Inferior parietal cortex (tissue), 1 donor: ENCODE measurements at regions not wholly inside any gene's neighbourhood (a gene's known extent, or its start where the extent isn't known, plus 50 kb on each side); places are given as distances from the start of the nearest gene placed in this dataset.

Experiments used
- DNase-seq: peaks from one replicate; pipeline ENCODE4 v3.0.0-alpha.2; 2016; ENCODE audit errors: extremely low spot score

GRCh38 chr3:126266850-126267168 is 86.4 kb upstream of the ALDH1L1 start:
- no peak for DNase-seq

- no peak for DNase-seq
These were observed 86.0 kb upstream of the ALDH1L1 start for GRCh38 chr3:126266291-126266840.

GRCh38 chr3:126264952-126265351 is 84.6 kb upstream of the ALDH1L1 start:
- DNase-seq, result no peak

DNA sequence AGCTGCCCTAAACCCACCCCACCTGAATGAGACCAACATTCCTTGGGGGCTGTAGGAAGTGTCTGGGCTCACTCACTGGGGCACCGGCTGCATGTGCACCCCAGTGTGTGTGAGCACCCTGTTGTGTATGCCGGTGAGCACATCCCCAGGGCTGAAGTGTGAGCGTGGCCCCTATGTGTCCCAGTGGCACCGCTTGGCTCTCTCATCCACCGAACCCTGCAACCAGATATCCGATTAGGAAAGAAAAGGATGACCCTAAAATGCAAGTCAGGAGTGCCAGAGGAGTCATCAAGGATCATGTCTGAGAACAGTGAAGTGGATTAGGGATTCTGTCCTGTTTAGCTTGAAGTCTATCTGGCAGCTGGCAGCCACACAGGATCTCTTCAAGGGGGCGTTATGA is 84.0 kb upstream of the ALDH1L1 start:
- no peak for DNase-seq

GRCh38 chr3:126263971-126264370 is 83.6 kb upstream of the ALDH1L1 start:
- no peak for DNase-seq

- DNase-seq, result no peak
These were observed 83.2 kb upstream of the ALDH1L1 start for GRCh38 chr3:126263539-126263938.

DNA sequence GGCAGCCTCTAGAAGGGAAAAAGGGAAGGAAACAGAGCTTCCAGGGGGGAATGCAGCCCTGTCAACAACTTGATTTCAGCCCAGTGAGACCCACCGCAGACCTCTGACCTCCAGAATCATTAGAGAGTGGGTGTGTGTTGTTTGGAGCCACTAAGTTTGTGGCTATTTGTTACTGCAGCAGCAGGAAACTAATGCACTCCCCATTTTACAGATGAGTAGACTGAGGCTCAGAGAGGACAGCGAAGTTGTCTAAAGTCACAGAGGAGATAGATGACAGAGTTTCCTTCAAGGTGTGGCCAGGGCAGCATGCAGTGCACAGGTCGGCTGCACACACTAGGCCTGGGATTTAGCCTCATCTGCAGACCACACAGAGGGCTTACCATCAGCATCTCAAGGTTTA is 81.8 kb upstream of the ALDH1L1 start:
- DNase-seq, result no peak

- DNase-seq, result no peak
These were observed 80.7 kb upstream of the ALDH1L1 start for GRCh38 chr3:126261037-126261436.

DNA sequence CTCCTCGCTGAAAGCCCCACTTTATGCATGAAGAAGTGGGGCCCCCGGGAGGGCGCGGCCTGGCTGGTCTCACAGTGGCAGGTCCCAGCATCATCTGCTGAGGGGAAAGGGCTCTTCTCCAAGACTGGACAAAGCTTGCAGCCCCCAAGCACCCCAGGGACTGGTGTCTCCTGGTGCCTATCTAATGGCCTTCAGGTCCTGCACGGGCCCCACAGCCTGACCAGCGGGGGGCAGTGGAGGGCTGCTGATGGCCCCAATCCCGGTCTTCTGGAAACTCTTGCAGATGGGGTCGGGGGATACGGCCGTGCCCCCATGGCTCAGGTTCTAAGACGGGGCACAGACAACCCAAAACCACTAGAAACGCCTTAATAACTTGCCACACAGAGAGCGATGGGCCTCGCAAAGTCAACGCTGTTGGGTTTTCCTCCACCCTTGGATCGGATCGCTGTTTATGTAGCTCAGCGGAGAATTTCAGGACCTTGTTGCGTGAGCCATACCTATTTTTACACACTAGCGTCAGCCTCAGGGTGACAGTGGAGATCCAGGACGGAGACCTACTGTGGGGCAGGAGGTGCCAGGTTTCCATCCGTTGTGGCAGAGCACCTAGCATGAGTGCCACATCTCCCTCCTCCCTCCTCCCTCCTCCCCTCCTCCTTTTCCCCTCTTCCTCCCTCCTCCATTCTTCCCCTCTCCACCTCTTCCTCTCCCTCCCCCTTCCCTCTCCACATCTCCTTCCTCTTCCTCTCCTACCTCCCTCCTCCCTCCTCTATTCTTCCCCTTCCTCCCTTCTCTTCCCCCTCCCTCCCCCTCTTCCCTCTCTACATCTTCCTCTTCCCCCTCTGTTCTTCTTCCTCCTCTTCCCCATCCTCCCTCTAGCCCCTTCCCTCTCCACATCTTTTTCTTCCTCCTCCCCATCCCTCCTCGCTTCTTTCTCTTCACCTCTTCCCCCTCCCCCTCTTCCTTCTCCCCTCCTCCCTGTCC is 79.3 kb upstream of the ALDH1L1 start:
- peak; percentile 54 for DNase-seq

DNA sequence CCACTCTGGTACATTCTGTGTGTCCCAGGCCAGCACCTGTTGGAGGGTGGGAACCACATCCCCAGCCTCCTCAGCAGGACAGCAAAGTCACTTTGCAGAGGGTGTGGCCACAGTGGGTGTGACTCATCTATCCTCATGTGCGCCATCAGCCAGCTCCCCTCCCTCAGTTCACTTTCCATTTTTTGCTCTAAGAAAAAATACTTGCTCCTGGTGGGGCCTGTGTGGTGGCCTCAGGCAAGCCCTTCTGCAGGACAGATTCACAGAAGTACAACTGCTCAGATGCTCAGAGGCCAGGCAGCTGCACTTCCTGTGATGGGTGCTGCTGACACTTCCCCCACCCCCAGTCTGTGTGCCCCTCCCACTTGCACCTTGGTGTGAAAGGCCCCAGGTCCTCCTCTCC is 78.3 kb upstream of the ALDH1L1 start:
- DNase-seq, result no peak

DNA sequence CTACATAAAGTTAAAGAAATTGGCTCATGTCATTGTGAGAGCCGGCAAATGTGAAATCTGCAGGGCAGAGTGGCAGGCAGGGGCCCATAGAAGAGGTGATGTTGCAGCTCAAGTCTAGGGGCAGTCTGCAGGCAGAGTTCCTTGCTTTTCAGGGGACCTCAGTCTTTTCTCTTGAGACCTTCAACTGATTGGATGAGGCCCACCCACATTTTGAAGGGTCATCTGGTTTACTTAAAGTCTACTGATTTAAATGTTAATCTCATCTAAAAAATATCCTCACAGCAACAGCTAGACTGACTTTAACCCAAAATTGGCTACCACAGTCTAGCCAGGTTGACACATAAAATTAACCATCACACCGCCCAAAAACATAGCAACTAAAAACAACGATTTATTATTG is 77.6 kb upstream of the ALDH1L1 start:
- DNase-seq, result no peak

DNA sequence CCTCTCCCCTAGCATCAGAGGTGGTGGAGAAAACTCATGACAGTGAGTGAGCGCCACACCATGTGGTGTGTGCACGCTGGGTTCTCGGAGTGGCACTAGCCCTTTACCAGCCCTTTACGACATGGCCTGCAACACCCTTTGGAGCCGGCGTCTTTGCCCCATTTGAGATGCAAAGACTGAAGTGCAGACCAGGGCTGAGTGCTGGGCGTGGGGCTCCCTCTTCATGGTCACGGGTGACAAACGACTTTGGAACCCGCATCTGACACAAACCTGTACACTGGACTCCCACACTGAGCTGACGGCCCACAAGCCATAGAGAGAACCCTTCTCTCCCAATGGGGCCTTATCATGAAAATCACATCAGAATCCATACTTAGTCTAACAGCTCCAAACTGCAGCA is 76.8 kb upstream of the ALDH1L1 start:
- no peak for DNase-seq

- no peak for DNase-seq
These were observed 75.9 kb upstream of the ALDH1L1 start for GRCh38 chr3:126256251-126256650.

DNA sequence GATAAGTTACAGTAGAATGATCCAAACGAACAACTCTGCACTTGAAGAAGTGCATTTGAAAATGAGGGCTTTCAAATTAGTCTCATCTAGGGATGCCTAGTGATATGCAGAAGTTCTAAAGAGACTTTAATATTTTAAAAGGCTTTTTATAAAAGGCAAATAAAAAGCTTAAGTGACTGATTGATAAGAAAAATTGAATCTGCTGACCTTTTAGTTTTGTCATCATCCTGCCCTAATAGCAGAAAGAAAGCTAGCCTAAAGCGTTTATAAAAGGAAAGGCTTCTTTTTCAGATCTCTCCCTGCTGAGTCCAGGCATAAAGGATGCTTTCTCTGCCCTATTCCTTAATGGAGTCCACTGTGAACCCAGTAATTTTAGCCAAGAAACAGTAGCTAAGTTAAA is 72.7 kb upstream of the ALDH1L1 start:
- no peak for DNase-seq

- DNase-seq, result no peak
These were observed 72.0 kb upstream of the ALDH1L1 start for GRCh38 chr3:126252373-126252772.

- DNase-seq, result peak; percentile 81
These were observed 65.7 kb upstream of the ALDH1L1 start for GRCh38 chr3:126245811-126246727.
